GM23338 (cell line): ENCODE measurements at regions not wholly inside any gene's neighbourhood (a gene's known extent, or its start where the extent isn't known, plus 50 kb on each side); places are given as distances from the start of the nearest gene placed in this dataset.

Experiments used
- CREB1 ChIP-seq: fragments of 250-450 bp; sonication (Bioruptor Pico); IDR thresholded peaks from 2 replicates; pipeline ENCODE4 v1.5.0; 2020; ENCODE audit warnings: low read depth, mild to moderate bottlenecking, moderate library complexity
- EZH2 ChIP-seq: fragments of 200-600 bp; sonication (generic); IDR thresholded peaks from one replicate; pipeline ENCODE4 v1.8.0; 2017; ENCODE audit warnings: antibody characterized with exemption, mild to moderate bottlenecking, low read depth; ENCODE audit not compliant: unreplicated experiment
- EZH2phosphoT487 ChIP-seq: fragments of 200-600 bp; sonication (generic); IDR thresholded peaks from one replicate; pipeline ENCODE4 v1.8.1; 2018; ENCODE audit warnings: antibody characterized with exemption; ENCODE audit not compliant: unreplicated experiment
- JUNB ChIP-seq: IDR thresholded peaks from one replicate; pipeline ENCODE4 v1.6.1; 2016; ENCODE audit warnings: antibody characterized with exemption; ENCODE audit not compliant: unreplicated experiment
- NANOG ChIP-seq: IDR thresholded peaks from 2 replicates; pipeline ENCODE4 v1.6.1; 2016; ENCODE audit warnings: antibody characterized with exemption, borderline replicate concordance
- POLR2AphosphoS5 ChIP-seq: IDR thresholded peaks from 2 replicates; pipeline ENCODE4 v1.6.1; 2016; ENCODE audit warnings: antibody characterized with exemption, low read depth
- STAT1 ChIP-seq: IDR thresholded peaks from one replicate; pipeline ENCODE4 v1.6.1; 2016; ENCODE audit warnings: antibody characterized with exemption; ENCODE audit not compliant: unreplicated experiment
- ZNF331 ChIP-seq: fragments of 250-450 bp; sonication (Bioruptor Pico); IDR thresholded peaks from 2 replicates; pipeline ENCODE4 v1.5.0; 2020; ENCODE audit warnings: low read depth, mild to moderate bottlenecking, moderate library complexity
- TF ChIP-seq, protein P1 (sequence below), 2 experiments: fragments of 200-600 bp in 1 of 2; sonication (generic) in 1 of 2; conservative IDR thresholded peaks; 2 replicates each; pipeline versions ENCODE4 v1.5.1 to v1.6.1; 2016 to 2017; ENCODE audit warnings: antibody characterized with exemption in 2 of 2, low read depth in 2 of 2, mild to moderate bottlenecking in 2 of 2, moderate library complexity in 1 of 2
- TF ChIP-seq, protein P2 (sequence below): IDR thresholded peaks from one replicate; pipeline ENCODE4 v1.6.1; 2018; ENCODE audit warnings: antibody characterized with exemption; ENCODE audit not compliant: unreplicated experiment
- TF ChIP-seq, protein P3 (sequence below): fragments of 250-450 bp; sonication (Bioruptor Pico); IDR thresholded peaks from 2 replicates; pipeline ENCODE4 v1.5.0; 2020; ENCODE audit warnings: mild to moderate bottlenecking, moderate library complexity

DNA sequence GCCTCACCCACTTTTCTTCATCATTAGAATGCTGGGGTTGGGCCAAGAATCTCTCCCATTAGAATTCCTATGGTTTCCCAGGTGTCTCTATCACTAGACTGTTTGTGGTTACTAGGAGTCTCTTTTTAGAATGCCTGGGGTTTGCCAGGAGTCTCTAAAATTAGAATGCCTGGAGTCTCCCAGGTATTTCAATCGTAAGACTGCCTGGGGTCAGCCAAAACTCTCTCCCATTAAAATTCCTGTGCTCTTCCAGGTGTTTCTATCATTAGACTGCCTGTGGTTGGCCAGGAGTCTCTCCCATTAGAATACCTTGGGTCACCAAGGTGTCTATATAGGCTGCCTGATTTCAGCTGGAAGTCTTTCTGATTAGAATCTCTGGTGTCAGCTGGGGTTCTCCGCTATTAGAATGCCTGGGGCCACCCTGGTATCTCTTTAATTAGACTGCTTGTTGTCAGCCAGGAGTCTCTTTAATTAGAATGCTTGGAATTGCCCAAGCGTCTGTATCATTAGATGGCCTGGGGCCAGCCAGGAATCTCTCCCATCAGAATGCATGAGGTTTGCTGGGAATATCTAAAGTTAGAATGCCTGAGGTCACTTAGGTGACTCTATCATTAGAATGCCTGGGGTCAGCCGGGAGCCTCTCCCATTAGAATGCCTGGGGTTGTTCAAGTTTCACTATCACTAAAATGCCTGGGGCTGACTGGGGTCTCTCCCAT, 1479.2 kb downstream of the UQCRFS1 start:
- TF ChIP-seq, protein P1, sequence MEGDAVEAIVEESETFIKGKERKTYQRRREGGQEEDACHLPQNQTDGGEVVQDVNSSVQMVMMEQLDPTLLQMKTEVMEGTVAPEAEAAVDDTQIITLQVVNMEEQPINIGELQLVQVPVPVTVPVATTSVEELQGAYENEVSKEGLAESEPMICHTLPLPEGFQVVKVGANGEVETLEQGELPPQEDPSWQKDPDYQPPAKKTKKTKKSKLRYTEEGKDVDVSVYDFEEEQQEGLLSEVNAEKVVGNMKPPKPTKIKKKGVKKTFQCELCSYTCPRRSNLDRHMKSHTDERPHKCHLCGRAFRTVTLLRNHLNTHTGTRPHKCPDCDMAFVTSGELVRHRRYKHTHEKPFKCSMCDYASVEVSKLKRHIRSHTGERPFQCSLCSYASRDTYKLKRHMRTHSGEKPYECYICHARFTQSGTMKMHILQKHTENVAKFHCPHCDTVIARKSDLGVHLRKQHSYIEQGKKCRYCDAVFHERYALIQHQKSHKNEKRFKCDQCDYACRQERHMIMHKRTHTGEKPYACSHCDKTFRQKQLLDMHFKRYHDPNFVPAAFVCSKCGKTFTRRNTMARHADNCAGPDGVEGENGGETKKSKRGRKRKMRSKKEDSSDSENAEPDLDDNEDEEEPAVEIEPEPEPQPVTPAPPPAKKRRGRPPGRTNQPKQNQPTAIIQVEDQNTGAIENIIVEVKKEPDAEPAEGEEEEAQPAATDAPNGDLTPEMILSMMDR (conservative IDR thresholded peaks at IDR 0.05; ENCODE audit: low read depth in 2 of 2) = no peak
- no peak for TF ChIP-seq EZH2phosphoT487
- no peak for TF ChIP-seq EZH2
- TF ChIP-seq POLR2AphosphoS5 = no peak
- TF ChIP-seq JUNB = no peak
- no peak for TF ChIP-seq NANOG
- no peak for TF ChIP-seq CREB1 (CRISPR knock-in tag)
- TF ChIP-seq, protein P2, sequence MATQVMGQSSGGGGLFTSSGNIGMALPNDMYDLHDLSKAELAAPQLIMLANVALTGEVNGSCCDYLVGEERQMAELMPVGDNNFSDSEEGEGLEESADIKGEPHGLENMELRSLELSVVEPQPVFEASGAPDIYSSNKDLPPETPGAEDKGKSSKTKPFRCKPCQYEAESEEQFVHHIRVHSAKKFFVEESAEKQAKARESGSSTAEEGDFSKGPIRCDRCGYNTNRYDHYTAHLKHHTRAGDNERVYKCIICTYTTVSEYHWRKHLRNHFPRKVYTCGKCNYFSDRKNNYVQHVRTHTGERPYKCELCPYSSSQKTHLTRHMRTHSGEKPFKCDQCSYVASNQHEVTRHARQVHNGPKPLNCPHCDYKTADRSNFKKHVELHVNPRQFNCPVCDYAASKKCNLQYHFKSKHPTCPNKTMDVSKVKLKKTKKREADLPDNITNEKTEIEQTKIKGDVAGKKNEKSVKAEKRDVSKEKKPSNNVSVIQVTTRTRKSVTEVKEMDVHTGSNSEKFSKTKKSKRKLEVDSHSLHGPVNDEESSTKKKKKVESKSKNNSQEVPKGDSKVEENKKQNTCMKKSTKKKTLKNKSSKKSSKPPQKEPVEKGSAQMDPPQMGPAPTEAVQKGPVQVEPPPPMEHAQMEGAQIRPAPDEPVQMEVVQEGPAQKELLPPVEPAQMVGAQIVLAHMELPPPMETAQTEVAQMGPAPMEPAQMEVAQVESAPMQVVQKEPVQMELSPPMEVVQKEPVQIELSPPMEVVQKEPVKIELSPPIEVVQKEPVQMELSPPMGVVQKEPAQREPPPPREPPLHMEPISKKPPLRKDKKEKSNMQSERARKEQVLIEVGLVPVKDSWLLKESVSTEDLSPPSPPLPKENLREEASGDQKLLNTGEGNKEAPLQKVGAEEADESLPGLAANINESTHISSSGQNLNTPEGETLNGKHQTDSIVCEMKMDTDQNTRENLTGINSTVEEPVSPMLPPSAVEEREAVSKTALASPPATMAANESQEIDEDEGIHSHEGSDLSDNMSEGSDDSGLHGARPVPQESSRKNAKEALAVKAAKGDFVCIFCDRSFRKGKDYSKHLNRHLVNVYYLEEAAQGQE = no peak
- no peak for TF ChIP-seq STAT1
- TF ChIP-seq, protein P3, sequence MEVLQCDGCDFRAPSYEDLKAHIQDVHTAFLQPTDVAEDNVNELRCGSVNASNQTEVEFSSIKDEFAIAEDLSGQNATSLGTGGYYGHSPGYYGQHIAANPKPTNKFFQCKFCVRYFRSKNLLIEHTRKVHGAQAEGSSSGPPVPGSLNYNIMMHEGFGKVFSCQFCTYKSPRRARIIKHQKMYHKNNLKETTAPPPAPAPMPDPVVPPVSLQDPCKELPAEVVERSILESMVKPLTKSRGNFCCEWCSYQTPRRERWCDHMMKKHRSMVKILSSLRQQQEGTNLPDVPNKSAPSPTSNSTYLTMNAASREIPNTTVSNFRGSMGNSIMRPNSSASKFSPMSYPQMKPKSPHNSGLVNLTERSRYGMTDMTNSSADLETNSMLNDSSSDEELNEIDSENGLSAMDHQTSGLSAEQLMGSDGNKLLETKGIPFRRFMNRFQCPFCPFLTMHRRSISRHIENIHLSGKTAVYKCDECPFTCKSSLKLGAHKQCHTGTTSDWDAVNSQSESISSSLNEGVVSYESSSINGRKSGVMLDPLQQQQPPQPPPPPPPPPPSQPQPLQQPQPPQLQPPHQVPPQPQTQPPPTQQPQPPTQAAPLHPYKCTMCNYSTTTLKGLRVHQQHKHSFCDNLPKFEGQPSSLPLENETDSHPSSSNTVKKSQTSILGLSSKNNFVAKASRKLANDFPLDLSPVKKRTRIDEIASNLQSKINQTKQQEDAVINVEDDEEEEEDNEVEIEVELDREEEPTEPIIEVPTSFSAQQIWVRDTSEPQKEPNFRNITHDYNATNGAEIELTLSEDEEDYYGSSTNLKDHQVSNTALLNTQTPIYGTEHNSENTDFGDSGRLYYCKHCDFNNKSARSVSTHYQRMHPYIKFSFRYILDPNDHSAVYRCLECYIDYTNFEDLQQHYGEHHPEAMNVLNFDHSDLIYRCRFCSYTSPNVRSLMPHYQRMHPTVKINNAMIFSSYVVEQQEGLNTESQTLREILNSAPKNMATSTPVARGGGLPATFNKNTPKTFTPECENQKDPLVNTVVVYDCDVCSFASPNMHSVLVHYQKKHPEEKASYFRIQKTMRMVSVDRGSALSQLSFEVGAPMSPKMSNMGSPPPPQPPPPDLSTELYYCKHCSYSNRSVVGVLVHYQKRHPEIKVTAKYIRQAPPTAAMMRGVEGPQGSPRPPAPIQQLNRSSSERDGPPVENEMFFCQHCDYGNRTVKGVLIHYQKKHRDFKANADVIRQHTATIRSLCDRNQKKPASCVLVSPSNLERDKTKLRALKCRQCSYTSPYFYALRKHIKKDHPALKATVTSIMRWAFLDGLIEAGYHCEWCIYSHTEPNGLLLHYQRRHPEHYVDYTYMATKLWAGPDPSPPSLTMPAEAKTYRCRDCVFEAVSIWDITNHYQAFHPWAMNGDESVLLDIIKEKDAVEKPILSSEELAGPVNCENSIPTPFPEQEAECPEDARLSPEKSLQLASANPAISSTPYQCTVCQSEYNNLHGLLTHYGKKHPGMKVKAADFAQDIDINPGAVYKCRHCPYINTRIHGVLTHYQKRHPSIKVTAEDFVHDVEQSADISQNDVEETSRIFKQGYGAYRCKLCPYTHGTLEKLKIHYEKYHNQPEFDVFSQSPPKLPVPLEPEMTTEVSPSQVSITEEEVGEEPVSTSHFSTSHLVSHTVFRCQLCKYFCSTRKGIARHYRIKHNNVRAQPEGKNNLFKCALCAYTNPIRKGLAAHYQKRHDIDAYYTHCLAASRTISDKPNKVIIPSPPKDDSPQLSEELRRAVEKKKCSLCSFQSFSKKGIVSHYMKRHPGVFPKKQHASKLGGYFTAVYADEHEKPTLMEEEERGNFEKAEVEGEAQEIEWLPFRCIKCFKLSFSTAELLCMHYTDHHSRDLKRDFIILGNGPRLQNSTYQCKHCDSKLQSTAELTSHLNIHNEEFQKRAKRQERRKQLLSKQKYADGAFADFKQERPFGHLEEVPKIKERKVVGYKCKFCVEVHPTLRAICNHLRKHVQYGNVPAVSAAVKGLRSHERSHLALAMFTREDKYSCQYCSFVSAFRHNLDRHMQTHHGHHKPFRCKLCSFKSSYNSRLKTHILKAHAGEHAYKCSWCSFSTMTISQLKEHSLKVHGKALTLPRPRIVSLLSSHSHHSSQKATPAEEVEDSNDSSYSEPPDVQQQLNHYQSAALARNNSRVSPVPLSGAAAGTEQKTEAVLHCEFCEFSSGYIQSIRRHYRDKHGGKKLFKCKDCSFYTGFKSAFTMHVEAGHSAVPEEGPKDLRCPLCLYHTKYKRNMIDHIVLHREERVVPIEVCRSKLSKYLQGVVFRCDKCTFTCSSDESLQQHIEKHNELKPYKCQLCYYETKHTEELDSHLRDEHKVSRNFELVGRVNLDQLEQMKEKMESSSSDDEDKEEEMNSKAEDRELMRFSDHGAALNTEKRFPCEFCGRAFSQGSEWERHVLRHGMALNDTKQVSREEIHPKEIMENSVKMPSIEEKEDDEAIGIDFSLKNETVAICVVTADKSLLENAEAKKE (CRISPR knock-in tag) = no peak
- TF ChIP-seq ZNF331 (CRISPR knock-in tag) = no peak
